Upper lobe of left lung (tissue), 6 donors: ENCODE measurements at regions not wholly inside any gene's neighbourhood (a gene's known extent, or its start where the extent isn't known, plus 50 kb on each side); places are given as distances from the start of the nearest gene placed in this dataset.
"Not testable (repeated sequence)": the region's sequence is repeated elsewhere in the genome, so short reads cannot be mapped to it uniquely, and the experiment has no call there.

Source experiments
- ATAC-seq, 2 donors: fragments of 200-7000 bp; cut with Tn5 transposase; one replicate each; pipeline ENCODE4 v1.9.1; 2022; ENCODE audit warnings: mild to moderate bottlenecking in 2 of 2, moderate library complexity in 2 of 2; ENCODE audit not compliant: low FRiP score in 2 of 2
- DNase-seq, 2 donors: peaks; one replicate each; pipeline ENCODE4 v3.0.0-alpha.2; 2019 to 2020
- H3K27ac ChIP-seq, 4 donors: fragments of 200-600 bp; sonication (generic); one replicate each; pipeline ENCODE4 v1.5.1; 2016 to 2019
- H3K27me3 ChIP-seq, 4 donors: fragments of 200-600 bp; sonication (generic); one replicate each; pipeline ENCODE4 v1.5.1; 2017 to 2019
- H3K36me3 ChIP-seq, 4 donors: fragments of 200-600 bp; sonication (generic); one replicate each; pipeline ENCODE4 v1.5.1; 2016 to 2019
- H3K4me1 ChIP-seq, 4 donors: fragments of 200-600 bp; sonication (generic); one replicate each; pipeline ENCODE4 v1.5.1; 2018 to 2019
- H3K4me3 ChIP-seq, 4 donors: fragments of 200-600 bp; sonication (generic); one replicate each; pipeline ENCODE4 v1.5.1; 2017 to 2019; ENCODE audit warnings: mild to moderate bottlenecking in 2 of 4, moderate library complexity in 1 of 4
- H3K9me3 ChIP-seq, 4 donors: fragments of 200-600 bp; sonication (generic); one replicate each; pipeline ENCODE4 v1.5.1; 2018 to 2019
- EP300 ChIP-seq, 4 donors: sonication (generic); formaldehyde crosslinking; IDR thresholded peaks; one replicate each; pipeline ENCODE4 v1.5.1; 2017; ENCODE audit warnings: antibody characterized with exemption in 4 of 4, control low read depth in 2 of 4
- POLR2A ChIP-seq, 4 donors: fragments of 450-650 bp; IDR thresholded peaks; one replicate each; pipeline ENCODE4 v1.5.1; 2016 to 2017; ENCODE audit warnings: antibody characterized with exemption in 4 of 4, mild to moderate bottlenecking in 2 of 4
- POLR2AphosphoS5 ChIP-seq, 2 donors: sonication (generic); formaldehyde crosslinking; IDR thresholded peaks; one replicate each; pipeline ENCODE4 v1.5.1; 2017; ENCODE audit warnings: antibody characterized with exemption in 2 of 2
- WGBS, 2 donors: methylation state at CpG; one replicate each; pipeline ENCODE4 v1.1.5; 2017 to 2018; 5-methylcytosine and 5-hydroxymethylcytosine counted together
- TF ChIP-seq, protein P1 (sequence below), 6 experiments: fragments of 450-650 bp in 4 of 6; fragments of 200-600 bp in 2 of 6; sonication (generic) in 2 of 6; IDR thresholded peaks; one replicate each; pipeline ENCODE4 v1.5.1; 2016 to 2019; ENCODE audit warnings: antibody characterized with exemption in 6 of 6
- donor health status: DM: no; HTN: no; CAD: no; lungs with moderate emphysema.
- donor health status: DM: no; HTN: yes; CAD: no; lungs with severe emphysema.

DNA sequence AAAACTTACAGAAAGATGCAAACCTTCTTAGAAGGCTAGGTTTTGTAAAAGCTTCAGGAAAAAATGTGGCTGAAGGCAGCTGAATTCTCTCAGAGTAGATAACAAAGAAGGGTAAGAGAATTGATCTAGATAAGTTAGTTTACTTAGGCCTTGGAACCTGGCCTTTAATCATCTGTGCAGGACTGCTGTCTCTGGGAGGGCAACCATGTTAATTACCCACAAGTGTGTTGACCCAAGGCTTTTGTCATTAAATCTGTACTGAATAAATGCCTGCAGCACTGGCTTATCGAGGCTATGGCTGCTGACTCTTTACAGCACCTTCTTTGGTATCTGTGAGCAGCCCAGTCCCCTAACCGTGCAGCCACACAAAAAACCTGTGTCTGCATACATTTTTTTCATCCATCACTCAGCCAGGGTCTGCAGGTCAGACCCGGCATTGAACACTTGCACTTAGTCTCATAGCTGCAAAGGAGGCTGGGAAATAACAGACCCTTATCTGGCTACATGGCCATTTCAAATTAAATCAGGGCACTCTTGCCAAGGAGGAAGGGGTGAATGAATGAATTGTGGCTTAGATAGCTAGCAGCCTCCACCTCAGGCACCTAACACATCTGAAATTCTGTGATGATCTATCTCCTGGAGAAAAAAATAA lies 86.4 kb upstream of the EPCAM start:
- no peak for TF ChIP-seq EP300 (IDR thresholded peaks at IDR 0.05)
- TF ChIP-seq, protein P1, sequence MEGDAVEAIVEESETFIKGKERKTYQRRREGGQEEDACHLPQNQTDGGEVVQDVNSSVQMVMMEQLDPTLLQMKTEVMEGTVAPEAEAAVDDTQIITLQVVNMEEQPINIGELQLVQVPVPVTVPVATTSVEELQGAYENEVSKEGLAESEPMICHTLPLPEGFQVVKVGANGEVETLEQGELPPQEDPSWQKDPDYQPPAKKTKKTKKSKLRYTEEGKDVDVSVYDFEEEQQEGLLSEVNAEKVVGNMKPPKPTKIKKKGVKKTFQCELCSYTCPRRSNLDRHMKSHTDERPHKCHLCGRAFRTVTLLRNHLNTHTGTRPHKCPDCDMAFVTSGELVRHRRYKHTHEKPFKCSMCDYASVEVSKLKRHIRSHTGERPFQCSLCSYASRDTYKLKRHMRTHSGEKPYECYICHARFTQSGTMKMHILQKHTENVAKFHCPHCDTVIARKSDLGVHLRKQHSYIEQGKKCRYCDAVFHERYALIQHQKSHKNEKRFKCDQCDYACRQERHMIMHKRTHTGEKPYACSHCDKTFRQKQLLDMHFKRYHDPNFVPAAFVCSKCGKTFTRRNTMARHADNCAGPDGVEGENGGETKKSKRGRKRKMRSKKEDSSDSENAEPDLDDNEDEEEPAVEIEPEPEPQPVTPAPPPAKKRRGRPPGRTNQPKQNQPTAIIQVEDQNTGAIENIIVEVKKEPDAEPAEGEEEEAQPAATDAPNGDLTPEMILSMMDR (IDR thresholded peaks at IDR 0.05): no peak
- no peak for TF ChIP-seq POLR2A (IDR thresholded peaks at IDR 0.05)
- no peak for TF ChIP-seq POLR2AphosphoS5 (IDR thresholded peaks at IDR 0.05)
- WGBS, 2 donors: 79 to 82% methylated on average over 3 of the region's 3 CpGs
- no peaks in the 10 kb centered on the region for H3K4me1 ChIP-seq

DNA sequence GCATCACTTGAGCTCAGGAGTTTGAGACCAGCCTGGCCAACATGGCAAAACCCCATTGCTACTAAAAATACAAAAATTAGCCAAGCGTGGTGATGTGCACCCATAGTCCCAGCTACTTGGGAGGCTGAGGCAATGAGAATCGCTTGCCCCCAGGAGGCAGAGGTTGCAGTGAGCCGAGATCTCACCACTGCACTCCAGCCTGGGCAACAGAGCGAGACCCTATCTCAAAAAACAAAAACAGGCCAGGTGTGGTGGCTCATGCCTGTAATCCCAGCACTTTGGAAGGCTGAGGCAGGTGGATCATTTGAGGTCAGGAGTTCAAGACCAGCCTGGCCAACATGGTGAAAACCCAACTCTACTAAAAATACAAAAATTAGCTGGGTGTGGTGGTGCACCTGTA lies 89.6 kb upstream of the EPCAM start:
- H3K4me1 ChIP-seq, H3K27ac ChIP-seq, DNase-seq, H3K27me3 ChIP-seq, H3K9me3 ChIP-seq, H3K36me3 ChIP-seq, H3K4me3 ChIP-seq, ATAC-seq: not testable (repeated sequence)
- WGBS, 2 donors: 95 to 97% methylated on average over 4 of the region's 4 CpGs

More for the DNA sequence above, 86.4 kb upstream of the EPCAM start:
- no peak overlapping the region for H3K4me3 ChIP-seq
- no peaks in the 10 kb centered on the region for H3K36me3 ChIP-seq
- H3K27me3 ChIP-seq: no peaks in the 10 kb centered on the region
- H3K9me3 ChIP-seq: no peaks in the 10 kb centered on the region
- no peak overlapping the region for H3K27ac ChIP-seq
- no peak for DNase-seq
- ATAC-seq: no peak

DNA sequence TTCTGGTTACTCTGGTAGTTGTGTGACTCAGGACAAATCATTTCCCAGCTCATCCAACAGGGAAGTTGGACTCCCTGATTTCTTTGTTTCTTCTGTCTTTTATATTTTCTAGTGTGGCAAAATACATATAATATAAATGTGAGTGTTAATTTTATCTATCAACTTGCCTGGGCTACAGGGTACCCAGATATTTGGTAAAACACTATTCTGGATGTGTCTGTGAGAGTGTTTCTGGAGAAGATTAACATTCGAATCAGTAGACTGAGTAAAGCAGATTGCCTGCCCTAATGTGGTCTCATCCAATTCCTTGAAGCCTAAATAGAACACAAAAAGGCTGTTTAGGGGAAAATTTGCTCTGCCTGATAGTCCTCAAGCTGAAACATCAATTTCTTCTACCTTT lies 91.1 kb upstream of the EPCAM start:
- ATAC-seq: no peak
- no peak for DNase-seq
- Histone ChIP-seq H3K4me1 (peaks cover 0 to 6% (median 3%) of the 10 kb centered on the region in 4 donors), H3K27me3 (no peaks in the 10 kb centered on the region), H3K9me3 (no peaks in the 10 kb centered on the region), H3K27ac (no peak overlapping the region), H3K36me3 (no peaks in the 10 kb centered on the region), H3K4me3 (no peak overlapping the region)
- TF ChIP-seq POLR2A (IDR thresholded peaks at IDR 0.05) (no peak), EP300 (IDR thresholded peaks at IDR 0.05) (no peak), POLR2AphosphoS5 (IDR thresholded peaks at IDR 0.05) (no peak)
- TF ChIP-seq, protein P1 (IDR thresholded peaks at IDR 0.05): no peak
- 88 to 97% methylated on average over 1 of the region's 1 CpG for WGBS, 2 donors

DNA sequence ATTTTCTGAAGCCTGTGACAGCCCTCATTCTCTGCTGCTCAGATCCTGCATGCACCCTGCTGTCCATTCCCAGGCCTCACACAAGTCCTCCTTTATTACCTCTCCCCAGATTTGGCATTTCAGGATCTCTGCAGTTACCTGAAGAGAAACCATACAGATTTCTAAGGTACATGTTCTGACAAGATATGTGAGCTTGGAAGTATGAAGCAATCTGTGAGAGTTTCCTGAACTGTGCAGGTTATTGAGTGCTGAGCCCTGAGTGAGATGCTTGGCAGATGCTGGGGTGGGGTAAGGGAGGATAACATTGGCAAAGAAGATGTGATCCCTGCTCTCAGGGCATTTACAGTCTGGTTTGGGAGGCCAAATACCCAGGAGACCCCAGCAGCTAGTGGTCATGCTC lies 91.9 kb upstream of the EPCAM start:
- TF ChIP-seq POLR2AphosphoS5 (IDR thresholded peaks at IDR 0.05) (no peak), POLR2A (IDR thresholded peaks at IDR 0.05) (no peak), EP300 (IDR thresholded peaks at IDR 0.05) (no peak)
- TF ChIP-seq, protein P1 (IDR thresholded peaks at IDR 0.05): no peak

DNA sequence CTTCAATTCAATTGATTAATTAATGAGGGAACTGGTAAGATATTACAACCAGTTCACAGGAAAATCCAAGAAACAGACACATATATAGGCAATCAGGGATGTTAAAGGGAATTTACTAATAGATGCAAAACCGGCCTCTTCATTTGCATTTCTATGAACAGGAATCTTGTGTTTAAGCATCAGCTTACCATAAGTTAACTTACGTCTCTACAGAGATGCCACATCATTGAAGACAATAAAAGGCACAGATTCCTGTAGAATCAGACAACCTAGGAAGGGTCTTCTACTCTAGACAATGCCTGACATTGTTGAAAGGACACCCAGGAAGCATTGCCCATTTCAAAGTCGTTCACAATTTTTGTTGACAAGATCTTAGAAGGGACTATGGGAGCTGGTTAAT lies 93.0 kb upstream of the EPCAM start:
- H3K4me3 ChIP-seq: no peak overlapping the region
- no peaks in the 10 kb centered on the region for H3K9me3 ChIP-seq
- H3K36me3 ChIP-seq: no peaks in the 10 kb centered on the region
- 80% methylated on average over 3 of the region's 3 CpGs for WGBS, 2 donors
- no peak for ATAC-seq
- no peak overlapping the region for H3K27ac ChIP-seq
- no peak for TF ChIP-seq POLR2A (IDR thresholded peaks at IDR 0.05)
- TF ChIP-seq, protein P1 (IDR thresholded peaks at IDR 0.05): no peak
- no peaks in the 10 kb centered on the region for H3K27me3 ChIP-seq
- DNase-seq: no peak
- peaks cover 3 to 20% (median 18%) of the 10 kb centered on the region in 4 donors for H3K4me1 ChIP-seq

More for the DNA sequence above, 91.9 kb upstream of the EPCAM start:
- H3K9me3 ChIP-seq: no peaks in the 10 kb centered on the region
- H3K27me3 ChIP-seq: no peaks in the 10 kb centered on the region
- DNase-seq (no peak), ATAC-seq (peak in 1 of 2 donors; percentile 5)
- no peak overlapping the region for H3K4me3 ChIP-seq
- no peaks in the 10 kb centered on the region for H3K36me3 ChIP-seq
- no peak overlapping the region for H3K27ac ChIP-seq
- H3K4me1 ChIP-seq: peaks cover 3 to 14% (median 11%) of the 10 kb centered on the region in 4 donors
